ENCODE measurements at regions not wholly inside any gene's neighbourhood (a gene's known extent, or its start where the extent isn't known, plus 50 kb on each side); places are given as distances from the start of the nearest gene placed in this dataset.

GRCh38 chr12:41943671-41944070, 201.0 kb downstream of the GXYLT1 start:
- DNase-seq (no peak), ATAC-seq (no peak)
- no peaks in the 10 kb centered on the region for H3K4me1 Mint-ChIP-seq
- H3K27ac Mint-ChIP-seq: no peak overlapping the region
- H3K9me3 ChIP-seq (ENCODE audit: control insufficient read depth, low read length, poor library complexity, severe bottlenecking): no peaks in the 10 kb centered on the region
- no peak overlapping the region for H3K4me3 Mint-ChIP-seq
- H3K27me3 Mint-ChIP-seq: peaks cover 34% of the 10 kb centered on the region
- H3K36me3 Mint-ChIP-seq (ENCODE audit: low read depth): no peaks in the 10 kb centered on the region

- no peak for ATAC-seq
- no peak for DNase-seq
- Mint-ChIP-seq H3K4me1 (no peaks in the 10 kb centered on the region), H3K27ac (no peak overlapping the region), H3K4me3 (no peak overlapping the region), H3K27me3 (peaks cover 29% of the 10 kb centered on the region), H3K36me3 (ENCODE audit: low read depth) (peaks cover 1% of the 10 kb centered on the region)
- H3K9me3 ChIP-seq (ENCODE audit: control insufficient read depth, low read length, poor library complexity, severe bottlenecking): no peaks in the 10 kb centered on the region
Measured at GRCh38 chr12:41942354-41942753, 202.3 kb downstream of the GXYLT1 start.

- ATAC-seq: no peak
- Mint-ChIP-seq H3K27ac (no peak overlapping the region), H3K4me3 (no peak overlapping the region), H3K27me3 (peaks cover 36% of the 10 kb centered on the region), H3K36me3 (ENCODE audit: low read depth) (peaks cover 2% of the 10 kb centered on the region), H3K4me1 (no peaks in the 10 kb centered on the region)
- no peak for DNase-seq
- H3K9me3 ChIP-seq (ENCODE audit: control insufficient read depth, low read length, poor library complexity, severe bottlenecking): no peaks in the 10 kb centered on the region
Measured at GRCh38 chr12:41941079-41941478, 203.6 kb downstream of the GXYLT1 start.

GRCh38 chr12:41940571-41940970, 204.1 kb downstream of the GXYLT1 start:
- no peak overlapping the region for H3K27ac Mint-ChIP-seq
- no peak for ATAC-seq
- no peak overlapping the region for H3K4me3 Mint-ChIP-seq
- no peaks in the 10 kb centered on the region for H3K4me1 Mint-ChIP-seq
- peaks cover 2% of the 10 kb centered on the region for H3K36me3 Mint-ChIP-seq (ENCODE audit: low read depth)
- H3K9me3 ChIP-seq (ENCODE audit: control insufficient read depth, low read length, poor library complexity, severe bottlenecking): no peaks in the 10 kb centered on the region
- peaks cover 36% of the 10 kb centered on the region for H3K27me3 Mint-ChIP-seq
- DNase-seq: no peak

GRCh38 chr12:41936333-41936732, 208.3 kb downstream of the GXYLT1 start:
- Mint-ChIP-seq H3K36me3 (ENCODE audit: low read depth) (peaks cover 5% of the 10 kb centered on the region), H3K27ac (no peak overlapping the region), H3K4me1 (peaks cover 3% of the 10 kb centered on the region), H3K27me3 (peaks cover 43% of the 10 kb centered on the region), H3K4me3 (no peak overlapping the region)
- no peak for DNase-seq
- no peaks in the 10 kb centered on the region for H3K9me3 ChIP-seq (ENCODE audit: control insufficient read depth, low read length, poor library complexity, severe bottlenecking)
- no peak for ATAC-seq

GRCh38 chr12:41935911-41936310, 208.8 kb downstream of the GXYLT1 start:
- no peaks in the 10 kb centered on the region for H3K9me3 ChIP-seq (ENCODE audit: control insufficient read depth, low read length, poor library complexity, severe bottlenecking)
- H3K27ac Mint-ChIP-seq: no peak overlapping the region
- no peak overlapping the region for H3K4me3 Mint-ChIP-seq
- peaks cover 5% of the 10 kb centered on the region for H3K36me3 Mint-ChIP-seq (ENCODE audit: low read depth)
- no peak for DNase-seq
- ATAC-seq: no peak
- H3K4me1 Mint-ChIP-seq: peaks cover 3% of the 10 kb centered on the region
- H3K27me3 Mint-ChIP-seq: peaks cover 48% of the 10 kb centered on the region

GRCh38 chr12:41932470-41932991, 212.1 kb downstream of the GXYLT1 start:
- Mint-ChIP-seq H3K4me1 (peaks cover 5% of the 10 kb centered on the region), H3K36me3 (ENCODE audit: low read depth) (peaks cover 5% of the 10 kb centered on the region), H3K27me3 (peaks cover 51% of the 10 kb centered on the region), H3K4me3 (peak overlapping the region; percentile 81), H3K27ac (peak overlapping the region; percentile 32)
- no peaks in the 10 kb centered on the region for H3K9me3 ChIP-seq (ENCODE audit: control insufficient read depth, low read length, poor library complexity, severe bottlenecking)
- DNase-seq (no peak), ATAC-seq (peak; percentile 54)

GRCh38 chr12:41930866-41931437, 213.7 kb downstream of the GXYLT1 start:
- DNase-seq (no peak), ATAC-seq (no peak)
- Mint-ChIP-seq H3K27ac (no peak overlapping the region), H3K4me1 (peaks cover 5% of the 10 kb centered on the region), H3K36me3 (ENCODE audit: low read depth) (peaks cover 4% of the 10 kb centered on the region), H3K4me3 (peak overlapping the region; percentile 39), H3K27me3 (peaks cover 47% of the 10 kb centered on the region)
- H3K9me3 ChIP-seq (ENCODE audit: control insufficient read depth, low read length, poor library complexity, severe bottlenecking): no peaks in the 10 kb centered on the region

- no peak for ATAC-seq
- no peak overlapping the region for H3K27ac Mint-ChIP-seq
Measured at GRCh38 chr12:41924111-41924510, 220.6 kb downstream of the GXYLT1 start.

GRCh38 chr12:41923351-41923750, 221.3 kb downstream of the GXYLT1 start:
- no peak for DNase-seq
- Mint-ChIP-seq H3K4me3 (no peak overlapping the region), H3K27ac (no peak overlapping the region), H3K4me1 (no peaks in the 10 kb centered on the region), H3K27me3 (peaks cover 46% of the 10 kb centered on the region), H3K36me3 (ENCODE audit: low read depth) (peaks cover 2% of the 10 kb centered on the region)
- H3K9me3 ChIP-seq (ENCODE audit: control insufficient read depth, low read length, poor library complexity, severe bottlenecking): no peaks in the 10 kb centered on the region
- ATAC-seq: no peak

More at GRCh38 chr12:41924111-41924510, 220.6 kb downstream of the GXYLT1 start:
- no peak for DNase-seq
- no peak overlapping the region for H3K4me3 Mint-ChIP-seq
- no peaks in the 10 kb centered on the region for H3K9me3 ChIP-seq (ENCODE audit: control insufficient read depth, low read length, poor library complexity, severe bottlenecking)
- peaks cover 43% of the 10 kb centered on the region for H3K27me3 Mint-ChIP-seq
- no peaks in the 10 kb centered on the region for H3K4me1 Mint-ChIP-seq
- H3K36me3 Mint-ChIP-seq (ENCODE audit: low read depth): peaks cover 2% of the 10 kb centered on the region

- H3K4me3 Mint-ChIP-seq: no peak overlapping the region
- DNase-seq (no peak), ATAC-seq (no peak)
- H3K4me1 Mint-ChIP-seq: no peaks in the 10 kb centered on the region
- H3K36me3 Mint-ChIP-seq (ENCODE audit: low read depth): no peaks in the 10 kb centered on the region
- no peak overlapping the region for H3K27ac Mint-ChIP-seq
- H3K27me3 Mint-ChIP-seq: peaks cover 37% of the 10 kb centered on the region
- no peaks in the 10 kb centered on the region for H3K9me3 ChIP-seq (ENCODE audit: control insufficient read depth, low read length, poor library complexity, severe bottlenecking)
Measured at GRCh38 chr12:41920355-41920754, 224.3 kb downstream of the GXYLT1 start.

- peaks cover 37% of the 10 kb centered on the region for H3K27me3 Mint-ChIP-seq
- no peak overlapping the region for H3K4me3 Mint-ChIP-seq
- DNase-seq (no peak), ATAC-seq (no peak)
- no peak overlapping the region for H3K27ac Mint-ChIP-seq
- H3K9me3 ChIP-seq (ENCODE audit: control insufficient read depth, low read length, poor library complexity, severe bottlenecking): no peaks in the 10 kb centered on the region
- H3K4me1 Mint-ChIP-seq: no peaks in the 10 kb centered on the region
- no peaks in the 10 kb centered on the region for H3K36me3 Mint-ChIP-seq (ENCODE audit: low read depth)
Measured at GRCh38 chr12:41919526-41920261, 225.0 kb downstream of the GXYLT1 start.

- H3K27me3 Mint-ChIP-seq: peaks cover 33% of the 10 kb centered on the region
- DNase-seq (no peak), ATAC-seq (no peak)
- no peak overlapping the region for H3K4me3 Mint-ChIP-seq
- H3K4me1 Mint-ChIP-seq: no peaks in the 10 kb centered on the region
- no peak overlapping the region for H3K27ac Mint-ChIP-seq
- H3K9me3 ChIP-seq (ENCODE audit: control insufficient read depth, low read length, poor library complexity, severe bottlenecking): no peaks in the 10 kb centered on the region
- H3K36me3 Mint-ChIP-seq (ENCODE audit: low read depth): no peaks in the 10 kb centered on the region
Measured at GRCh38 chr12:41919048-41919447, 225.6 kb downstream of the GXYLT1 start.

- no peaks in the 10 kb centered on the region for H3K9me3 ChIP-seq (ENCODE audit: control insufficient read depth, low read length, poor library complexity, severe bottlenecking)
- Mint-ChIP-seq H3K27ac (no peak overlapping the region), H3K4me3 (no peak overlapping the region), H3K4me1 (no peaks in the 10 kb centered on the region), H3K36me3 (ENCODE audit: low read depth) (no peaks in the 10 kb centered on the region), H3K27me3 (peaks cover 24% of the 10 kb centered on the region)
- ATAC-seq (no peak), DNase-seq (no peak)
Measured at GRCh38 chr12:41917938-41918341, 226.7 kb downstream of the GXYLT1 start.
